ENCODE measurements at regions not wholly inside any gene's neighbourhood (a gene's known extent, or its start where the extent isn't known, plus 50 kb on each side); places are given as distances from the start of the nearest gene placed in this dataset.
A peak's percentile ranks its signal among the peaks of the same experiment; 100 is the strongest.
"Not testable (repeated sequence)": the region's sequence is repeated elsewhere in the genome, so short reads cannot be mapped to it uniquely, and the experiment has no call there.

DNA sequence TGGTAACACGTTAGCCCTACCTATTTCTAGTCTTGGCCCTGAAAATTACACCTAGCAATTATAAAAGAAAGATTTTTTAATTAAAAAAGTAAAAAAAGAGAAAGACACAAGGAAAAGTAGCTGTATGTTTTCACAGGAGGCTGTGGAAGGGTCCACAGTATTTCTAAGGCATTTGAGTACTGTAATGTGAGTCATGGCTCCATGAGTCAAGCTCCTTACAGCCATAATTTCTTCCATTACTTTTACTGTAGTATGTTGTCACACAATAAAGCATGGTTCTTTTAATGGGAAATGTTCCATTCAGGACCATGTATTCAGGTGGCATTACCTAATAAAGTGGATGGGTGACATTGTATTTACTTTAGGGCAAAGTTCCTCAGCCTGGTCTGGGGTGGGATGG is 113.4 kb downstream of the GPR37 start:
- DNase-seq (ENCODE audit: low spot score in 2 of 2) (no peak), ATAC-seq (no peak)
- Mint-ChIP-seq H3K4me1 (peaks cover 10% of the 10 kb centered on the region), H3K27ac (no peak overlapping the region), H3K4me3 (no peak overlapping the region), H3K9me3 (peaks cover 2% of the 10 kb centered on the region), H3K36me3 (no peaks in the 10 kb centered on the region)

GRCh38 chr7:124651136-124651535 is 114.5 kb downstream of the GPR37 start:
- H3K27ac Mint-ChIP-seq, result no peak overlapping the region
- no peak for DNase-seq (ENCODE audit: low spot score in 2 of 2)
- peaks cover 10% of the 10 kb centered on the region for H3K4me1 Mint-ChIP-seq
- H3K9me3 Mint-ChIP-seq, result peaks cover 2% of the 10 kb centered on the region
- no peak overlapping the region for H3K4me3 Mint-ChIP-seq
- H3K36me3 Mint-ChIP-seq, result no peaks in the 10 kb centered on the region
- ATAC-seq, result no peak

- DNase-seq (ENCODE audit: low spot score in 2 of 2) (no peak), ATAC-seq (no peak)
- Mint-ChIP-seq H3K4me1 (peaks cover 10% of the 10 kb centered on the region), H3K36me3 (no peaks in the 10 kb centered on the region), H3K9me3 (peaks cover 5% of the 10 kb centered on the region), H3K4me3 (peak overlapping the region; percentile 41), H3K27ac (no peak overlapping the region)
These were observed 116.1 kb downstream of the GPR37 start for GRCh38 chr7:124649397-124650014.

DNA sequence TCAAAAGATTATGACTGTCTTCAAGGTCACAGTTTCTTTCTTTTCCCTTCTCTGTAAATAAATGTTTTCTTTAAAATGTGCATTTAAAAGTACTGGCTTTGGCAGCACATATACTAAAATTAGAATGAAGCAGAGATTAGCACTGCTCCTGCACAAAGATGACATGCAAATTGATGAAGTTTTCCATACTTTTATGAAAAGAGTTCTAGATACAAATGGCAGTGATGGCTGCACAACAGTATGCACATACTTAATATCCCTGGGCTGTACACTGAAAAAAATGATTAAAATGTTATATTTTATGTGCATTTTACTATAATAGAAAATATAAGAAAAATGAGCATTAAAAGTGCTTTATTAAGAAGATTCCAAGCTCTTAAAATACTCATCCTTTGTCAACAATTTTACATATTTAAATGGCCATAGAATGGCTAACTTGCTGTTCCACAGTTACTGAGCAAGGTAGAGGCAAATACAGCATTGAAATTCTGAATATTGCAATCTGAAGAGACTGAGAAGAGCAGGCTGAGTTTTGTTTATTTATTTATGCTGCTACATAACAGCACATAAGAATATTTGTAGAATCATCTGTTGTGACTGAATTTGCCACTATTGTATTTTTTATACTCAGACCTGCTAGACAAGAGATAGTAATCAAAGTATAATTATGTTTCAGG is 117.8 kb downstream of the GPR37 start:
- ATAC-seq (no peak), DNase-seq (ENCODE audit: low spot score in 2 of 2) (no peak)

GRCh38 chr7:124645704-124646103 is 119.9 kb downstream of the GPR37 start:
- Mint-ChIP-seq H3K4me1 (peaks cover 10% of the 10 kb centered on the region), H3K27ac (no peak overlapping the region), H3K4me3 (no peak overlapping the region), H3K36me3 (no peaks in the 10 kb centered on the region), H3K9me3 (peaks cover 5% of the 10 kb centered on the region)
- DNase-seq (ENCODE audit: low spot score in 2 of 2) (no peak), ATAC-seq (no peak)

More for the DNA sequence above, 117.8 kb downstream of the GPR37 start:
- H3K36me3 Mint-ChIP-seq, result no peaks in the 10 kb centered on the region
- peaks cover 5% of the 10 kb centered on the region for H3K9me3 Mint-ChIP-seq
- no peak overlapping the region for H3K27ac Mint-ChIP-seq
- H3K4me3 Mint-ChIP-seq, result no peak overlapping the region
- H3K4me1 Mint-ChIP-seq, result peaks cover 10% of the 10 kb centered on the region

- DNase-seq (ENCODE audit: low spot score in 2 of 2), result no peak
- Mint-ChIP-seq H3K4me1 (no peaks in the 10 kb centered on the region), H3K4me3 (no peak overlapping the region), H3K9me3 (peaks cover 3% of the 10 kb centered on the region), H3K27ac (no peak overlapping the region), H3K36me3 (no peaks in the 10 kb centered on the region)
- ATAC-seq, result no peak
These were observed 122.2 kb downstream of the GPR37 start for GRCh38 chr7:124643311-124643811.

- no peak overlapping the region for H3K27ac Mint-ChIP-seq
- no peaks in the 10 kb centered on the region for H3K9me3 Mint-ChIP-seq
- H3K36me3 Mint-ChIP-seq, result no peaks in the 10 kb centered on the region
- DNase-seq (ENCODE audit: low spot score in 2 of 2) (no peak), ATAC-seq (no peak)
- no peaks in the 10 kb centered on the region for H3K4me1 Mint-ChIP-seq
- H3K4me3 Mint-ChIP-seq, result no peak overlapping the region
These were observed 130.2 kb downstream of the GPR37 start for GRCh38 chr7:124635416-124635815.

DNA sequence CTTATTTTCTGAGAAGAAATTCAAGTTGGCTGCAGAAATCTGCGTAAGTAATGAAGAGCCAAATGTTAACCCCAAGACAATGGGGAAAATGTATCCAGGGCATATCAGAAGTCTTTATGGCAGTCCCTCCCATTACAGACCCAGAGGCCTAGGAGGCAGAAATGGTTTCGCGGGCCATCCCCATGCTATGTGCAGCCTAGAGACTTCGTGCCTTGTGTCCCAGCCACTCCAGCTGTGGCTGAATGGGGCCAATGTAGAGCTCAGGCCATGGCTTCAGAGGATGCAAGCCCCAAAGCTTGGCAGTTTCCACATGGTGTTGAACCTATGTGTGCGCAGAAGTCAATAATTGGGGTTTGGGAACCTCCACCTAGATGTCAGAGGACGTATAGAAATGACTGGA is 131.9 kb downstream of the GPR37 start:
- ATAC-seq (no peak), DNase-seq (ENCODE audit: low spot score in 2 of 2) (no peak)
- no peak overlapping the region for H3K4me3 Mint-ChIP-seq
- H3K9me3 Mint-ChIP-seq, result peaks cover 2% of the 10 kb centered on the region
- no peaks in the 10 kb centered on the region for H3K4me1 Mint-ChIP-seq
- H3K36me3 Mint-ChIP-seq, result no peaks in the 10 kb centered on the region
- H3K27ac Mint-ChIP-seq, result no peak overlapping the region

- peaks cover 4% of the 10 kb centered on the region for H3K9me3 Mint-ChIP-seq
- ATAC-seq (no peak), DNase-seq (ENCODE audit: low spot score in 2 of 2) (no peak)
These were observed 135.2 kb downstream of the GPR37 start for GRCh38 chr7:124630395-124630794.

GRCh38 chr7:124618871-124619270 is 146.7 kb downstream of the GPR37 start:
- no peak overlapping the region for H3K27ac Mint-ChIP-seq
- no peaks in the 10 kb centered on the region for H3K4me1 Mint-ChIP-seq
- H3K9me3 Mint-ChIP-seq, result peaks cover 14% of the 10 kb centered on the region
- DNase-seq (ENCODE audit: low spot score in 2 of 2) (no peak), ATAC-seq (no peak)
- H3K4me3 Mint-ChIP-seq, result no peak overlapping the region
- no peaks in the 10 kb centered on the region for H3K36me3 Mint-ChIP-seq

More at GRCh38 chr7:124630395-124630794, 135.2 kb downstream of the GPR37 start:
- H3K4me3 Mint-ChIP-seq, result no peak overlapping the region
- H3K27ac Mint-ChIP-seq, result no peak overlapping the region
- no peaks in the 10 kb centered on the region for H3K4me1 Mint-ChIP-seq
- H3K36me3 Mint-ChIP-seq, result no peaks in the 10 kb centered on the region

DNA sequence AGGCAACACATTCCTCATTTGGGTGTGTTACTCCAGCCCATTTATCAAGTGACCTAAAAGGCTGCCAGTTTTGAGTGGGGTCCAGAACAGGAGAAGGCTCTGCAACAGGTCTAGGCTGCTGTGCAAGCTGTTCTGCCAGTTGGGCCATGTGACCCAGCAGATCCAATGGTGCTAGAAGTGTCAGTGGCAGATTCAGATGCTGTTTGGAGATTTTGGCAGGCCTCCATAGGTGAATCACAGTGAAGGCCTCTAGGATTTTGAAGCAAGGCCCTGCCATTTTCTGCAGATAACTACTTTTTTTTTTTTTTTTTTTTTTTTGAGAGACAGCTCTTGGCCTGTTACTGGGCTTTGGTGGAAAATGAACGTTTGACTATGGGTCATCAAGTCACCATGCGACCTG is 147.5 kb downstream of the GPR37 start:
- H3K36me3 Mint-ChIP-seq; ATAC-seq; H3K27ac Mint-ChIP-seq; DNase-seq (ENCODE audit: low spot score in 2 of 2); H3K4me1 Mint-ChIP-seq; H3K4me3 Mint-ChIP-seq: not testable (repeated sequence)
- peaks cover 17% of the 10 kb centered on the region for H3K9me3 Mint-ChIP-seq

DNA sequence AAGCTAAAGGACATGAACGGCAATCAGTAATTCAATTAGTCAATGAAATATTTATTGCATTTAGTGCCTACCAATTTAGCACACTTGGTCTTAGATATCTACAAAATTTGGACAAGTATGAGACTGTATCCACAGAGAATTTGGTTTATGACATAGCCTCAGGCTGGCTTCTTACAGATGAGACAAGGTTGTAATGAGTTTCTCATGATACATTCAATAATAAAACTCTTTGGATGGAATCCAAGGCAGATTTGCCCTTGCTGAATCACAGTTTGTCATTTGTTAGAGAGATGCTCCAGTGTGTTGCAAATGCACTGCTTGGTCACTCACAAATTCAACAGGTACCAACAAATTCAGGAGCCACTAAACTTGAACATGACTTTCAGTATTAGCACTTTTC is 162.5 kb downstream of the GPR37 start:
- H3K9me3 Mint-ChIP-seq, result no peaks in the 10 kb centered on the region
- ATAC-seq, result no peak
- no peaks in the 10 kb centered on the region for H3K4me1 Mint-ChIP-seq
- H3K4me3 Mint-ChIP-seq, result no peak overlapping the region
- DNase-seq (ENCODE audit: low spot score in 2 of 2), result no peak
- no peak overlapping the region for H3K27ac Mint-ChIP-seq
- no peaks in the 10 kb centered on the region for H3K36me3 Mint-ChIP-seq

GRCh38 chr7:124597509-124597908 is 168.1 kb downstream of the GPR37 start:
- no peak overlapping the region for H3K4me3 Mint-ChIP-seq
- no peaks in the 10 kb centered on the region for H3K9me3 Mint-ChIP-seq
- H3K36me3 Mint-ChIP-seq, result no peaks in the 10 kb centered on the region
- ATAC-seq (no peak), DNase-seq (ENCODE audit: low spot score in 2 of 2) (no peak)
- no peaks in the 10 kb centered on the region for H3K4me1 Mint-ChIP-seq
- no peak overlapping the region for H3K27ac Mint-ChIP-seq

DNA sequence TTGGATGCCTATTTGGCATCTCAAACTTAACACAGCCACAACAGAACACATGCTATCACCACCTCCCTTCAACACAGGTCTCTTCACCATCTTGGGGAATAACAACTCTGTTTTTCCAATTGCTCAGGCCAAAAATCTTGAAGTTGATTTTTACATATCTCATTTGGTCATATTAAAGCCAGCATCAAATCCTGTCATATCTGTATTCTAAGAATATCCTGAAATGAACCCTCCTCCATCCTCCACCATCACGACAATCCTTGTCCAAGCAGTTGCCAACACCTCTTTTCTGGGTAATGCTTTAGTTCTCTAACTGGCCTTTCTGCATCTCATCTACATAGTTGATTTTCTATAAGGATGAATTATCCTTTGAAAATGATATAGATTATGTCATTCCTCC is 168.7 kb downstream of the GPR37 start:
- no peaks in the 10 kb centered on the region for H3K4me1 Mint-ChIP-seq
- H3K27ac Mint-ChIP-seq, result no peak overlapping the region
- H3K36me3 Mint-ChIP-seq, result no peaks in the 10 kb centered on the region
- ATAC-seq, result no peak
- DNase-seq (ENCODE audit: low spot score in 2 of 2), result no peak
- H3K9me3 Mint-ChIP-seq, result no peaks in the 10 kb centered on the region
- H3K4me3 Mint-ChIP-seq, result no peak overlapping the region

DNA sequence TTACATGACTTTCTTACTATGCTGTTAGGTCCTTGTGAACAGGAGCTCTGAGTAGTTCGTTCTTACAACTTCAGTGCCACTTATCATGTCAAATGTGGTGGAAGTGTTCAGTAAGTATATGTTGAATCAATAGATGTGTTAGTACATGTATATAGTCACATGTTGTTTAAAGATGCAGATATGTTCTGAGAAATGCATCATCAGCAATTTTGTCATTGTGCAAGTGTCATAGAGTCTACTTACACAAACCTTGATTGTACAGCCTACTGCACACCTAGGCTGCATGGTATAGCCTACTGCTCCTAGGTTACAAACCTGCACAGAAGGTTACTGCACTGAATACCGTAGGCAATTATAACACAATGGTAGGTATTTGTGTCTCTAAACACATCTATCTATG is 174.8 kb downstream of the GPR37 start:
- H3K36me3 Mint-ChIP-seq, result no peaks in the 10 kb centered on the region
- no peak overlapping the region for H3K4me3 Mint-ChIP-seq
- DNase-seq (ENCODE audit: low spot score in 2 of 2) (no peak), ATAC-seq (no peak)
- H3K4me1 Mint-ChIP-seq, result no peaks in the 10 kb centered on the region
- H3K27ac Mint-ChIP-seq, result no peak overlapping the region
- peaks cover 2% of the 10 kb centered on the region for H3K9me3 Mint-ChIP-seq

DNA sequence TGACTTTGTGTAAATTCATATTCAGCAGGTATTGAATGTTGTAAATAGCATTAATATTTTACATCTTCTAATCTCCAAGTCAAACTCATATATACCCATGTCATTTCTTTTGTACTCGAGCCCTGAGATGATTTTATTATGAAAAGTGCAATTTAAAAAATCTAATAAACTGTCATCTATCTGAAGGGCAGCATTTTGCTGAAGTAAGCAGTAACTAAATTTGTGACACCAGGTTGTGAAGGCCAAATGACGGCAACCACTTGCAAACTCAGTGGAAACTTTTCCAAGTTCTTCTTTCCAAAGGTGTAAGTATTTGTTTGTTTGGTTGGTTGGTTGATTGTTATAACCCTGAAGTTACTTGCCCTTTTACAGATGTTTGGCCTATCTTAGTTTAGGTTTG is 188.3 kb downstream of the GPR37 start:
- H3K27ac Mint-ChIP-seq, result no peak overlapping the region
- ATAC-seq (no peak), DNase-seq (ENCODE audit: low spot score in 2 of 2) (no peak)
- H3K36me3 Mint-ChIP-seq, result no peaks in the 10 kb centered on the region
- no peak overlapping the region for H3K4me3 Mint-ChIP-seq
- no peaks in the 10 kb centered on the region for H3K4me1 Mint-ChIP-seq
- peaks cover 12% of the 10 kb centered on the region for H3K9me3 Mint-ChIP-seq
